ENCODE measurements at regions not wholly inside any gene's neighbourhood (a gene's known extent, or its start where the extent isn't known, plus 50 kb on each side); places are given as distances from the start of the nearest gene placed in this dataset.
"Not testable (repeated sequence)": the region's sequence is repeated elsewhere in the genome, so short reads cannot be mapped to it uniquely, and the experiment has no call there.

DNA sequence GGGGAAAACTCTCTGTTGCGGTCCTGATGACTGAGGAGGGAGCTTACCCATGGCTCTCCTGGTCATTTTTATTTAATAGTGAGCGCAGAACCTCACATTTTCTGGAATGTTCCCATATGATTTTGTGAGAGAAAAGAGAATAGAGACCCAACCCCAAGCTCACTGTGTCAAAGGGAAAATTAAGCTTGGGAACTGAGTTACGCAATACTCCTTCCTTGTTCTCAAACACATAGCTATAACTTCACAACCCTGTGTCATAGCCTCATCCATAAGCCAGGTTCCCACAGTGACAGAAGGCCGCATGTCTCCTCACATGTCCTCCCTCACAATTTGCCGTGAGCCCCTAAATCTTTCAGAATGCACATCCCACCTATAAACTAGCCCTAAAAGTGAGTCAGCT lies 252.8 kb downstream of the CCDC74A start:
- TF ChIP-seq, protein P1, sequence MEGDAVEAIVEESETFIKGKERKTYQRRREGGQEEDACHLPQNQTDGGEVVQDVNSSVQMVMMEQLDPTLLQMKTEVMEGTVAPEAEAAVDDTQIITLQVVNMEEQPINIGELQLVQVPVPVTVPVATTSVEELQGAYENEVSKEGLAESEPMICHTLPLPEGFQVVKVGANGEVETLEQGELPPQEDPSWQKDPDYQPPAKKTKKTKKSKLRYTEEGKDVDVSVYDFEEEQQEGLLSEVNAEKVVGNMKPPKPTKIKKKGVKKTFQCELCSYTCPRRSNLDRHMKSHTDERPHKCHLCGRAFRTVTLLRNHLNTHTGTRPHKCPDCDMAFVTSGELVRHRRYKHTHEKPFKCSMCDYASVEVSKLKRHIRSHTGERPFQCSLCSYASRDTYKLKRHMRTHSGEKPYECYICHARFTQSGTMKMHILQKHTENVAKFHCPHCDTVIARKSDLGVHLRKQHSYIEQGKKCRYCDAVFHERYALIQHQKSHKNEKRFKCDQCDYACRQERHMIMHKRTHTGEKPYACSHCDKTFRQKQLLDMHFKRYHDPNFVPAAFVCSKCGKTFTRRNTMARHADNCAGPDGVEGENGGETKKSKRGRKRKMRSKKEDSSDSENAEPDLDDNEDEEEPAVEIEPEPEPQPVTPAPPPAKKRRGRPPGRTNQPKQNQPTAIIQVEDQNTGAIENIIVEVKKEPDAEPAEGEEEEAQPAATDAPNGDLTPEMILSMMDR (IDR thresholded peaks at IDR 0.05) = not testable (repeated sequence)
- not testable (repeated sequence) for TF ChIP-seq TCF7L2, POLR2AphosphoS5 (IDR thresholded peaks at IDR 0.05; ENCODE audit: low read depth, low read length)

All from Panc1 (cell line).